ENCODE measurements at regions not wholly inside any gene's neighbourhood (a gene's known extent, or its start where the extent isn't known, plus 50 kb on each side); places are given as distances from the start of the nearest gene placed in this dataset.

DNA sequence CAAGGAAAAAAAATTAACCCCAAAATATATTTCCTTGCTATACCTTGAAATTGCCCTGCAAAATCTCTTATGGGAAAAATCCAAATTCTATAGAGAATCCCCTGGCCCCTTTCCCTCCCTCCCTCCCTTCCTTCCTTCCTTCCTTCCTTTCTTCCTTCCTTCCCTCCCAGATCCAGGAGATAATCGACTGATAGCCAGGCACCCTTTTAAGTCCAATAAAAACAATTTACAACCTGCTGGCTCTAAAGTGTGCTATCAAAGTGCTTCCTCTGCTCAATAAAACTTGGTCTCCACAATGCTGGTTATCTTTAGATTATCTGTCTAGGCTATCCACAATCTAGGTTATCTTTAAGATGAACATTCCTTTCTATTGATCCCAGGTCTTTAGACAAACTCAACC is 83.1 kb upstream of the TUBA3C start:
- Histone ChIP-seq H3K9ac (ENCODE audit: low read depth, low read length) (no peak overlapping the region), H3K9me3 (ENCODE audit: control insufficient read depth, insufficient read depth, low read length) (peaks cover 9% of the 10 kb centered on the region; the same call in 1 of the 2 replicates), H2AFZ (replicated peaks; ENCODE audit: low read length, poor library complexity) (no peak overlapping the region), H3K27ac (ENCODE audit: insufficient read depth, low read length) (no peak overlapping the region), H4K8ac (ENCODE audit: low read depth in 2 of 2, low read length in 2 of 2) (no peak overlapping the region), H3K36me3 (ENCODE audit: control insufficient read depth, insufficient read depth, low read length) (no peaks in the 10 kb centered on the region), H4K91ac (ENCODE audit: insufficient read depth, low read depth, low read length) (no peak overlapping the region), H3K27me3 (ENCODE audit: control insufficient read depth, insufficient read depth, low read length) (no peaks in the 10 kb centered on the region), H3K18ac (ENCODE audit: low read depth, low read length) (no peak overlapping the region), H4K20me1 (ENCODE audit: insufficient read depth, low read length) (no peaks in the 10 kb centered on the region), H2BK20ac (ENCODE audit: low read depth, low read length) (no peak overlapping the region), H3K4ac (ENCODE audit: low read depth, low read length) (no peak overlapping the region), H2BK120ac (ENCODE audit: low read depth, low read length) (no peak overlapping the region), H2BK15ac (ENCODE audit: low read depth, low read length) (no peak overlapping the region), H3K79me1 (ENCODE audit: low read depth in 1 of 2, low read length in 2 of 2) (no peaks in the 10 kb centered on the region), H3K4me2 (ENCODE audit: low read depth, low read length) (no peak overlapping the region), H3K4me1 (ENCODE audit: control insufficient read depth, insufficient read depth, low read length) (no peaks in the 10 kb centered on the region), H2AK9ac (replicated peaks; ENCODE audit: low read depth, low read length, poor library complexity) (no peak overlapping the region), H3K23ac (ENCODE audit: low read depth, low read length) (no peak overlapping the region), H3K56ac (ENCODE audit: extremely low read depth, insufficient read depth, low read length) (no peak overlapping the region), H4K5ac (ENCODE audit: low read depth, low read length) (no peak overlapping the region), H3K4me3 (ENCODE audit: insufficient read depth, low read depth, low read length) (no peak overlapping the region), H2BK5ac (ENCODE audit: low read depth, low read length, poor library complexity, severe bottlenecking) (no peak overlapping the region), H3K14ac (replicated peaks; ENCODE audit: low read depth, low read length) (no peak overlapping the region), H2AK5ac (ENCODE audit: low read depth, low read length) (no peak overlapping the region), H3K9me1 (ENCODE audit: insufficient read depth, low read length) (no peaks in the 10 kb centered on the region)
- TF ChIP-seq BHLHE40 (IDR thresholded peaks at IDR 0.05; ENCODE audit: low read depth, low read length), result no peak
- TF ChIP-seq MAFK (IDR thresholded peaks at IDR 0.05; ENCODE audit: low read depth, low read length), result no peak
- TF ChIP-seq RFX5 (IDR thresholded peaks at IDR 0.05; ENCODE audit: low read depth, low read length), result no peak
- no peak for TF ChIP-seq RCOR1 (IDR thresholded peaks at IDR 0.05; ENCODE audit: insufficient replicate concordance, low read length)
- no peak for TF ChIP-seq RAD21 (IDR thresholded peaks at IDR 0.05; ENCODE audit: low read length)
- TF ChIP-seq CEBPB (IDR thresholded peaks at IDR 0.05; ENCODE audit: low read depth, low read length), result no peak
- no peak for TF ChIP-seq MAZ (IDR thresholded peaks at IDR 0.05; ENCODE audit: borderline replicate concordance, low read depth, low read length)
- TF ChIP-seq FOS (IDR thresholded peaks at IDR 0.05; ENCODE audit: low read depth, low read length), result no peak
- TF ChIP-seq SMC3 (IDR thresholded peaks at IDR 0.05; ENCODE audit: low read depth, low read length), result no peak
- intact Hi-C loops (cut with micrococcal nuclease) (no loop called here), in situ Hi-C loops (cut with MboI; ENCODE audit: low sequenced_read_pairs) (no loop called here), dilution Hi-C loops (cut with HindIII; ENCODE audit: low sequenced_read_pairs, unreplicated experiment) (no loop called here)
- ATAC-seq (ENCODE audit: low read depth), result no peak
- no TSS peak for BruUV-seq (replicated peaks)
- WGBS, 2 experiments (ENCODE audit: extremely low coverage in 2 of 2, insufficient read length in 1 of 2), result no CpG with 5 or more reads among the region's 1 CpG
- no peak for DNase-seq
- CTCF ChIA-PET, result no interaction called here
- POLR2A ChIA-PET (ENCODE audit: unreplicated experiment), result no interaction called here

Measured in IMR-90 (cell line).